ENCODE measurements at regions not wholly inside any gene's neighbourhood (a gene's known extent, or its start where the extent isn't known, plus 50 kb on each side); places are given as distances from the start of the nearest gene placed in this dataset.

DNA sequence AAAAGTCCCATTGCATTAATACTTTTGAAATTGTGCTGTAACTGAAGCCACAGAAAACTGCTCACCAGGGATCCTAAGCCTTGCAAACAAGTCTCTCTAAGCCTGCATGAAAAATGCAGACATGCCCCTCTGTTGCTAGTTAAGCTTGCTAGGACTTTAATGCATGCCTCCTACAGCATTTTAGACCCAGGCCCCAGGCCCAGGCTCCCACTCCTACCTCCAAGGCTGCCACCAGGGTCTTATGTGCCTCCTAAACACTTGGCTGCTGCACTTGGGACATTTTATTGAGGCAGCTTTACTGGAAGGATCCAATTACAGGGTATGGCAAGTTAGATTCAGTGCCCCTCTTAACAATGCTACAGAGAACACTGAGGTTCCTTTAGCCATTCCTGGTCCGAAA lies 467.3 kb upstream of the CLINT1 start:
- DNase-seq, result no peak

GRCh38 chr5:158324236-158324635 lies 465.3 kb upstream of the CLINT1 start:
- DNase-seq, result no peak

- DNase-seq, result no peak
These were observed 463.7 kb upstream of the CLINT1 start for GRCh38 chr5:158322620-158323019.

DNA sequence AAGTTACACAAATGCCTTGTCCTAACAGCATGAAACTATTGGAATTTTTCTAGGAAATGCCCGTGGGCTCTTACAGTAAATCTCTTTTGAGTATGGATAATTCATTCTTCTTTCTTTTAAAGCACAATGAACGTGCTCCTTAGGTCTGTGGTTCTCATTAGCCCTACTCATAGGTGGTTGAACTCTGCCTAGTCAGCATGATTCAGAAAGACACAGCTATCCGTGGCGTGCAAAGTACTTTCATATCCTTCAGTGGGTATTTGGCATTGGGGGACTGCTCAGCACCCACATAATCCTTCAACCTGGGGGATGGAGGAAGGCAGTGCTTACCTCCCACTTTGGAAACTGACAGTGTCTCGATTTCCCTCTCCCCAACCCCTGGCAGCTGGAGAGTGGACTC lies 462.0 kb upstream of the CLINT1 start:
- DNase-seq, result no peak

- no peak for DNase-seq
These were observed 461.3 kb upstream of the CLINT1 start for GRCh38 chr5:158320178-158320674.

- no peak for DNase-seq
These were observed 458.6 kb upstream of the CLINT1 start for GRCh38 chr5:158317507-158317906.

- DNase-seq, result no peak
These were observed 455.0 kb upstream of the CLINT1 start for GRCh38 chr5:158313733-158314464.

GRCh38 chr5:158313027-158313732 lies 454.2 kb upstream of the CLINT1 start:
- DNase-seq, result no peak

DNA sequence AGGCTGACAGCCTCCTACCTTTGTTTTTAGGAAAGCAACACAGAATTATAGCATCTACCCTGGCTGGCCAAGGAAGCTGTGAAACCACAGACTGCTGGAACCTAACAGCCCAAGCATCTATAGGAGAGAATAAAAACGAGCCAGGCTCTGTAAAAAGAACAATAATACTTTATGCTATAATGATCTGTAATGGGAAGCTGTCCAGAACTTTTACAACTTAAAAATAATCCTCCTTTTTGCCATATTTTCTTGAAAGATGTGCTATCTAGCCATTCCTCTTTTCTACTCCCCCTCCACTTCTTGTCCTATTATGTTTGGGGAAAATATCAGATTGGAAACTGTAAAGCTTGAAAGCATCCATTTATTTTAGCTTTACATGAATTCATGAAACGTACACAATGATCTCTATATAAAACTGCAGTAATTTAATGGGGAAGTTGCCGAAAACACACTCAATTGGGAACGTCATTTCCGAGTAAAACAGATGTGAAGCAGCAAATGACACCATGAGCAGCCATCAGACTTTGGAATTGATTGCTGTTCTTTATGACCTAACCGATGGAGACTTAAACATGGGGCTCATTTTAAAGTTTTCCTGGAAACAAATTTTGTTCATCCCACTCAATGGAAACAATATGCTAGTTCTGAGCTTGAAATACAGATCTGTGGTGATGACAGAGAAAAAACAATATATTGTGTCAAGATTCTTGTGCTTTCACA lies 450.3 kb upstream of the CLINT1 start:
- no peak for DNase-seq

DNA sequence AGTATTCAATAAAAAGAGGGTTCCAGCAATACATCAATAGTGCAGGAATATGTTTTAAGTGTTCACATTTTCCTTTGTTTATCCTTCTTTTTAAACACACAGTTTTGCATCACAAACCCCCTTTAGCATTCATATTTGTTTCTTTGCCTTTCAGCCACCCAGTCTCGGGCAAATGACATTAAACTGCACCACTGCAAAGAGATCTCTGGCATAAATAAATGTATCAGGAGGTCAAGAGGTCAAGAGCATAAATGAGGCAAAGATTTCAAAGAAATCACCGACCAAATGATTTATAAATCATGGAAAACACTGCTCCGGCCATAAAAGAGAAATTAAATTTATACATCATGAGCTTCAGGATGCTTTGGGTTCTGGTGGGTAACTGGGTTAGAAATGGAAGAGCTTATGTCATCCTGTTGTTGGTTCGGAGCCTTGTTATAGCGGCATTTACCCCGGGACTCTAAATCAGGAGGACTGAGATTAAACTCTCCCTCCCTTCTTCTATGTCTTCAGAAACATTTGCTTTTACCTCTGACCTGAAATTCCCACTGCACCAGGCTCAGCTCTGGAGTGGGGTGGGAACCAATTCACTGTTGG lies 449.6 kb upstream of the CLINT1 start:
- no peak for DNase-seq

DNA sequence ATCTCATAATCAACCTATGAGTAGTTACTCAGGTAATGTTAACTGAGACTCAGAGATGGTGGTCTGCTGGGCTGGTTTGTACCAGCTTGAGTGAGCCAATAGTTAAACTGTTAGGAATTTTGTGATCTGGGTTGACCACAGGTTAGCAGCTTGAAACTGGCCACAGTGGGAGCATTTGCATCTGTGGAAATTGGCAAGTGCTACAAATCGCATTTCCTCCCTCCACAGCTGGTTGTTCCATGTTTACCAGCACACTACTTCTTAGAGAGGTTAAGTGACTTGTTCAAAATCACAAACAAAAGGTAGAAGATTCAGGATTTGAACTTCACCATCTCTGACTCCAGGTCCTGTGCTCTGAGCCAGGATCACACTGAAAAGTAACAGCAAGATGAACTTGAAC lies 446.9 kb upstream of the CLINT1 start:
- no peak for DNase-seq

GRCh38 chr5:158304607-158305006 lies 445.7 kb upstream of the CLINT1 start:
- DNase-seq, result no peak

DNA sequence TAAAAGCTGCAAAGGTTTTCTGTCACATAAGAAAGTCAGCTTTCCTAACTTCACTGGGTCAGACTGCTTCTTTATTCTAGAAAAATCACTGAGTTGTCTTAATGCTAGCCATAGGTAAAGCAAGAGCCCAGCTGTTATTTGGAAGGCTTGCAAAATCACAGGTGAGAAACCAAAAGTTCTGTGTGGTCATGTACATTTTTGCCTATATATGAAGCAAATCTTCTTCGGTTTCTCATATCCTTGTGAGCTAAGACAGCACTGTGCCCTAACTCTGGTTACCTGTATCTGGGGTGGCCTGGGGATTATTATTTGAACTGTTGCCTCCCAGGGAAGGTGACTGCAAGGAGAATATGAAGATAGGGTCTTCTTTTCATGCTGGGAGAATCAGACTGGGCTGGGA lies 444.9 kb upstream of the CLINT1 start:
- no peak for DNase-seq

DNA sequence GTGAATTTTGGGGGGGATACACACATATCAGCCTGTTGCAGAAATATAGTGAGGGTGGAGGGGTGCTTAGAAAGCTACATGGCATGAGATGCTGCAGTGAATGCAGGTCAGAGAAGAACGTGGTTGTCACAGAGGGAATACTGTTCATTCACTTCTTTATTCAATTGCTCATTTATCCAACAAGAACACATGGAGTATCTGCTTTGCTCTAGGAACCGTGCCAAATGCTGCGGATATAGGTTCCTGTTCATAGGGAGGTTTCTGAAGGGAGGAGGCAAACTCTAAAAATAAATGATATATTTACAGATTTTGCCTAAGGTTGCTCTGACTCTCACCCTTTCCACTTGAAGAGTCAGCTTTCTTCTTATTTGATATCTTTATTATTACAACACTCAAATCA lies 444.3 kb upstream of the CLINT1 start:
- no peak for DNase-seq

- no peak for DNase-seq
These were observed 443.1 kb upstream of the CLINT1 start for GRCh38 chr5:158302029-158302428.

GRCh38 chr5:158301186-158301585 lies 442.2 kb upstream of the CLINT1 start:
- no peak for DNase-seq

DNA sequence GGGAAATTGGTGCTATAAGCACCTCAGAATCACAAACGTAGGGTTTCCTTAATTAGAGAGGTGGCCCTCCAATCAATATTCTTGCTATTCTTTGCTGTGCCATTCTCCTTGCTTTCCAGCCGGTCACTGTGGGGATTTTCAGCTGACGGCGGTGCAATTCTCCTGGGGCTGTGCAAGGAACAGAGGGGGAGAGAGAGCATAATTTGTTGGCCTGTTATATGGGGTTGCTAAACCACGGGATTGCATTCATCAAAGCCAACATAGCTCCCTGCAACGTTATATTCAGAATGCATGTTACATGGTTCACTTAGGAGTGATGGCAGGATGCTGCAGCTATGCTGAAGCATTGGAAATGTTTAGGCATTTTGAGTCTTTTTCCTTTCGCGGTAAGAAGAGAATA lies 441.3 kb upstream of the CLINT1 start:
- no peak for DNase-seq

DNA sequence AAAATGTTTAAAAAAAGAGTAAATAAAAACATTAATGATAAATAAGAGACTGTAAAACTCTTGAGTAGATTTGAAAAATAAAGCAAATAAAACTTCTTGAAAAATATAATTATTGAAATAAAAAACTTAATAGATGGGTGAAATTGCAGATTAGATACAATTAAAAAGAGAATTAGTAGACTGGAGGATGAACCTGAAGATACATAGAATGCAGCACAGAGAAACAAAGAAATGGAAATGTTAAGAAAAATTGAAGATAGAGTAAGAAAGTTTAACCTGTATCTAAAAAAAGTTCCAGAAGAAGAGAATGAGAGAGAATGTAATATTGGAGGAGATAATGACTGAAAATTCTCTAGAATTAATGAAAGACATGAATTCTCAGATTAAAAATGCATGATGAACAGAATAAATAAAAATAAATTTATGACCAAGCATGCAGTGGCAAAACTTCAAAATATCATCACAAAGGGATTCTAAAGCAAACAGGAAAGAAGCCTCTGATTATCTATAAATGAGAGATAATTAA lies 438.1 kb upstream of the CLINT1 start:
- no peak for DNase-seq

GRCh38 chr5:158294701-158295100 lies 435.8 kb upstream of the CLINT1 start:
- no peak for DNase-seq

GRCh38 chr5:158292981-158293380 lies 434.0 kb upstream of the CLINT1 start:
- DNase-seq, result no peak

DNA sequence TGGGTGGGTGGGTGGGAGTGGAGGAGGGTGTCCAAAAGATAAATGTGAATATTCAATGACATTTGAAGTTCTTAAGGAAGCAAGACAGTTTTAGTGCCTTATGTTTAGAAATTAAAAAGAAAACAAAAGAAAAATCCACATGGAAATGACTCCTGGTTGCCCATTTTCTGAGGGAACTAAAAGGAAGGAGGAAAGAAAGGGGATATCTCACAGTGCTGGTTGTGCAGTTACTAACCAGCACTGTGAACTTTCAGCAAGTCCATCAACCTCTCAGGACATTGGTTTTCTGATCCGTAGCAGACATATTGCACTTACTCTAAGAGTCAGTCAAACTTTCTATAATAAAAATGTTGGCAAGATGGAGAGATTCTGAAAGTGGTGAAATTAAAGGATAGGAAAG lies 431.0 kb upstream of the CLINT1 start:
- no peak for DNase-seq

DNA sequence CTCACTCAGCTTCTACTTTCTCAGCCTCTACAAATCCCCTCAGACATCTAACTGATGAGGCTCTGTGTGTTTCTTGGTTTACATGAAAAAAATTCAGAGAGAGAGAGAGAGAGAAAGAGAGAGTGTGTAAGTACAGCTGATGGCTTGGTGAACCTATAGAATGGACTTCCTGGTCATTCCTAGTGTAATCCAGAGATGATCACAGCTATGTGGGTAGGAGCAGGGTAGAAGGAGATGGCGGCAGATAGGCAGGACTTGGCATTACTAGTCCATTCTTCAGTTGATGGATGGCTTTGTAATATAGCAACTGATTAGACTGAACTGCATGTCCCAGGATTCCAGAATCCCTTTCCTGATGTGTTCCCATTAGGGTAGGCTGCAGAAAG lies 429.3 kb upstream of the CLINT1 start:
- DNase-seq, result no peak

DNA sequence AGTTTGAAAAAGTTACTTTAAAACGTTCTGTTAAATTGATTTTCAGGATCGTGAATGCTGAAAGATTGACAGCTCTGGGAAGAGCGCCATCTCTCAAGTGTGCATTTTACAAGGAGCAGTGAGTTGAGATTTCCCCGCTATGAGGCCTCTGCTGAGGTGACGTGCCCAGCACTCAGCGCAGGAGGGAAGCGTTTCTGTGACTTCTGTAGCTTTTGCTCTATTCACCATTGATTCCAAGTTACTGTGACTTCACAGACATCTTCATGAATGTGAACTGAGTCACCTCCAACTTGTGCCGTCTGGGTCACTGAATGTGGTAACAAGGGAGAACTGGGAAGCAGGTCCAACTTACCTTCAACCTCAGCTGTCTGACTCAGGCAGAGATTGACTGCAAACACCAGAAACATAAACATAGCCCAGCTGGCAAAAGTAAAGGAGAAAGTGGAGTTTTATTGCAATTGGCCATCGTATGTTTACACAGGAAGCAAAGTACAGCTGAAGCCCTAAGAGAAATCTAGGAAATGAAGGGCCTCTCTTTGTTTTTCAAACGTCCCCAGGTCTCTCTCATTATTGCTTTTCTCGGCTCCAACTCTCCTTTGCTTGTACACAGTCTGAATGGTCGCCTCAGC lies 428.8 kb upstream of the CLINT1 start:
- no peak for DNase-seq
